HCT116 (cell line): ENCODE measurements at regions not wholly inside any gene's neighbourhood (a gene's known extent, or its start where the extent isn't known, plus 50 kb on each side); places are given as distances from the start of the nearest gene placed in this dataset.

Experiments
- ATAC-seq: fragments of 200-7000 bp; cut with Tn5 transposase; 2 replicates; pipeline ENCODE4 v1.9.1; 2020; ENCODE audit warnings: mild to moderate bottlenecking, moderate library complexity
- BruUV-seq: library from RNA; stranded (reverse); fragments of 400-500 nt; replicated peaks from 2 replicates; lab custom pipeline; 2021; lab: Mats Ljungman, UMichigan
- CTCF ChIA-PET: fragments of 300-600 bp; sonication (Branson Sonifier 250); formaldehyde crosslinking; loops from one replicate; lab custom pipeline; 2021; ENCODE audit warnings: antibody characterized with exemption; lab: Charles Lee
- POLR2A ChIA-PET: fragments of 300-600, 350-600 bp; sonication (Branson Sonifier 250); formaldehyde crosslinking; loops from one replicate; lab custom pipeline; 2021; ENCODE audit warnings: antibody characterized with exemption; lab: Charles Lee
- RAD21 ChIA-PET, 2 experiments: fragments of 300-600 bp; sonication (Branson Sonifier 250); formaldehyde crosslinking; loops; one replicate each; lab custom pipeline; 2023; ENCODE audit warnings: low total read pairs in 2 of 2; ENCODE audit not compliant: uncharacterized antibody in 2 of 2, unreplicated experiment in 2 of 2, low non-redundant PET in 1 of 2; lab: Charles Lee
- DNase-seq: peaks from one replicate; pipeline ENCODE4 v3.0.0-alpha.2; 2010; ENCODE audit warnings: low read depth, low spot score
- H2AFZ ChIP-seq: fragments of 200-600 bp; shearing (Covaris generic), sonication (generic); 2 replicates; pipeline ENCODE4 v1.6.1; 2017; ENCODE audit warnings: low read depth, mixed run types, mixed read lengths, antibody characterized with exemption, low read length; ENCODE audit not compliant: poor library complexity, severe bottlenecking
- H3K27ac ChIP-seq: 2 replicates; pipeline ENCODE4 v1.5.1; 2012; ENCODE audit warnings: low read depth, low read length
- H3K27me3 ChIP-seq: fragments of 200-600 bp; sonication (generic); 2 replicates; pipeline ENCODE4 v1.6.1; 2016; ENCODE audit warnings: mixed run types, low read length, mixed read lengths; ENCODE audit not compliant: insufficient read depth
- H3K36me3 ChIP-seq, 2 experiments: fragments of 200-500 bp in 1 of 2; fragments of 200-600 bp in 1 of 2; sonication (Bioruptor generic) in 1 of 2; sonication (generic) in 1 of 2; 2 replicates each; pipeline versions ENCODE4 v1.5.1 to v1.6.1; 2014 to 2016; ENCODE audit warnings: low read length in 2 of 2, inconsistent platforms in 1 of 2, mixed read lengths in 1 of 2, mixed run types in 1 of 2; ENCODE audit not compliant: insufficient read depth in 2 of 2, control insufficient read depth in 1 of 2
- H3K4me1 ChIP-seq, 2 experiments: fragments of 200-600 bp in 1 of 2; sonication (generic) in 1 of 2; 2 replicates each; pipeline versions ENCODE4 v1.5.1 to v1.6.1; 2012 to 2017; ENCODE audit warnings: low read length in 2 of 2, inconsistent platforms in 1 of 2, mild to moderate bottlenecking in 1 of 2, mixed read lengths in 1 of 2, mixed run types in 1 of 2, moderate library complexity in 1 of 2; ENCODE audit not compliant: insufficient read depth in 2 of 2, control insufficient read depth in 1 of 2
- H3K4me2 ChIP-seq: fragments of 200-600 bp; sonication (generic); 2 replicates; pipeline ENCODE4 v1.6.1; 2017; ENCODE audit warnings: mixed run types, low read length, mixed read lengths
- H3K4me3 ChIP-seq, 2 experiments: fragments of 200-600 bp in 1 of 2; sonication (generic) in 1 of 2; replicated peaks in 1 of 2; 2 replicates each; pipeline ENCODE4 v1.5.1; 2011 to 2016; ENCODE audit warnings: low read length in 2 of 2, control low read depth in 1 of 2, low read depth in 1 of 2, mild to moderate bottlenecking in 1 of 2, mixed read lengths in 1 of 2, mixed run types in 1 of 2
- H3K79me2 ChIP-seq: fragments of 200-600 bp; sonication (generic); 2 replicates; pipeline ENCODE4 v1.6.1; 2017; ENCODE audit warnings: mild to moderate bottlenecking, mixed run types, low read length, moderate library complexity, mixed read lengths; ENCODE audit not compliant: insufficient read depth
- H3K9ac ChIP-seq: fragments of 200-600 bp; sonication (generic); 2 replicates; pipeline ENCODE4 v1.6.1; 2016; ENCODE audit warnings: low read length, mixed read lengths
- H3K9me2 ChIP-seq: fragments of 200-600 bp; sonication (generic), shearing (Covaris generic); 2 replicates; pipeline ENCODE4 v1.6.1; 2017; ENCODE audit warnings: mixed run types, mild to moderate bottlenecking, moderate library complexity; ENCODE audit not compliant: insufficient read depth
- H3K9me3 ChIP-seq, 2 experiments: fragments of 200-500 bp in 1 of 2; fragments of 200-600 bp in 1 of 2; sonication (Bioruptor generic) in 1 of 2; sonication (generic) in 1 of 2; 2 replicates each; pipeline ENCODE4 v1.6.1; 2014 to 2017; ENCODE audit warnings: low read length in 2 of 2, mixed read lengths in 2 of 2, inconsistent platforms in 1 of 2, low read depth in 1 of 2, mild to moderate bottlenecking in 1 of 2, mixed run types in 1 of 2, moderate library complexity in 1 of 2; ENCODE audit not compliant: control insufficient read depth in 1 of 2, insufficient read depth in 1 of 2
- H4K20me1 ChIP-seq: fragments of 200-600 bp; sonication (generic), shearing (Covaris generic); 2 replicates; pipeline ENCODE4 v1.6.1; 2017; ENCODE audit warnings: mixed run types, mild to moderate bottlenecking, moderate library complexity; ENCODE audit not compliant: insufficient read depth
- CBX3 ChIP-seq: IDR thresholded peaks from 2 replicates; pipeline ENCODE4 v1.6.1; 2012; ENCODE audit warnings: low read depth
- EZH2 ChIP-seq: fragments of 200-600 bp; sonication (generic); IDR thresholded peaks from 2 replicates; pipeline ENCODE4 v1.6.1; 2017; ENCODE audit warnings: antibody characterized with exemption, mixed run types
- EZH2phosphoT487 ChIP-seq: fragments of 200-600 bp; IDR thresholded peaks from 2 replicates; pipeline ENCODE4 v1.6.1; 2018; ENCODE audit warnings: antibody characterized with exemption, borderline replicate concordance
- FOSL1 ChIP-seq: IDR thresholded peaks from 2 replicates; pipeline ENCODE4 v1.6.1; 2012; ENCODE audit warnings: low read depth
- POLR2A ChIP-seq: IDR thresholded peaks from 2 replicates; pipeline ENCODE4 v1.7.0; 2011; ENCODE audit warnings: borderline replicate concordance; ENCODE audit not compliant: insufficient read depth, insufficient read length; ENCODE audit errors: extremely low read depth
- POLR2AphosphoS5 ChIP-seq: IDR thresholded peaks from 2 replicates; pipeline ENCODE4 v1.6.1; 2011; ENCODE audit warnings: mild to moderate bottlenecking, low read depth, low read length, moderate library complexity
- SIN3A ChIP-seq: IDR thresholded peaks from 2 replicates; pipeline ENCODE4 v1.6.1; 2012; ENCODE audit warnings: low read depth
- SRF ChIP-seq: IDR thresholded peaks from 2 replicates; pipeline ENCODE4 v1.6.1; 2012; ENCODE audit warnings: low read depth
- TCF7L2 ChIP-seq: IDR thresholded peaks from 2 replicates; pipeline ENCODE4 v1.7.0; 2011; ENCODE audit warnings: borderline replicate concordance, inconsistent platforms; ENCODE audit not compliant: insufficient read depth, insufficient read length; ENCODE audit errors: extremely low read depth
- YY1 ChIP-seq: IDR thresholded peaks from 2 replicates; pipeline ENCODE4 v1.6.1; 2011; ENCODE audit warnings: low read length, low read depth, moderate library complexity, mild to moderate bottlenecking; ENCODE audit not compliant: insufficient replicate concordance; ENCODE audit errors: extremely low read depth
- ZFX ChIP-seq: fragments of 450-650 bp; IDR thresholded peaks from 2 replicates; pipeline ENCODE4 v1.6.1; 2017
- ZNF274 ChIP-seq: fragments of 200-500 bp; sonication (Bioruptor generic); IDR thresholded peaks from 2 replicates; pipeline ENCODE4 v1.6.1; 2014; ENCODE audit warnings: mild to moderate bottlenecking, low read depth, low read length, inconsistent platforms
- intact Hi-C: fragments of 100-400 bp; cut with micrococcal nuclease; formaldehyde crosslinking; loops from 2 replicates; pipeline ENCODE4 v1.10.0; 2022
- TF ChIP-seq, protein P1 (sequence below): IDR thresholded peaks from 2 replicates; pipeline ENCODE4 v1.6.1; 2012; ENCODE audit warnings: low read depth
- TF ChIP-seq, protein P2 (sequence below): IDR thresholded peaks from 2 replicates; pipeline ENCODE4 v1.6.1; 2012
- TF ChIP-seq, protein P3 (sequence below), 3 experiments: fragments of 200-600 bp in 1 of 3; sonication (generic) in 1 of 3; IDR thresholded peaks in 2 of 3; conservative IDR thresholded peaks in 1 of 3; 2 replicates each; pipeline ENCODE4 v1.5.1; 2012 to 2017; ENCODE audit warnings: low read depth in 2 of 3, low read length in 2 of 3, antibody characterized with exemption in 1 of 3, borderline replicate concordance in 1 of 3, control low read depth in 1 of 3, mild to moderate bottlenecking in 1 of 3, mixed read lengths in 1 of 3, mixed run types in 1 of 3, moderate library complexity in 1 of 3; ENCODE audit not compliant: insufficient read depth in 1 of 3

DNA sequence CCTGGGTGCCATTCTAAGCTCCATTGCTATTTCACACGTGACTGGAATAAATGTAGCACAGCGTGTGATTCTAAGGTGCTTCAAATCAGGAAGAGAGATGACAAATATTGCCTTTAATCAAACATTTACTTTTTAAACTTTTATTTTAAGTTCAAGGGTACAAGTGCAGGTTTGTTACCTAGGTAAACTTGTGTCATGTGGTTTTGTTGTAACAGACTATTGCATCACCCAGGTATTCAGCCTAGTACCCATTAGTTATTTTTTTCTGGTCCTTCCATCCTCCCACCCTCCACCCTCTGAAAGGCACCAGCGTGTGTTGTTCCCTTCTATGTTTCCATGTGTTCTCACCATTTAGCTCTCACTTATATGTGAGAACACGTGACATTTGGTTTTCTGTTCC lies 510.8 kb downstream of the PLOD2 start:
- Histone ChIP-seq H3K9me3 (no peaks in the 10 kb centered on the region), H4K20me1 (no peaks in the 10 kb centered on the region), H3K27ac (no peak overlapping the region), H3K4me1 (no peaks in the 10 kb centered on the region), H3K4me3 (no peak overlapping the region), H3K79me2 (no peaks in the 10 kb centered on the region), H2AFZ (no peak overlapping the region), H3K36me3 (no peaks in the 10 kb centered on the region), H3K9me2 (no peaks in the 10 kb centered on the region), H3K27me3 (no peaks in the 10 kb centered on the region), H3K4me2 (no peak overlapping the region), H3K9ac (no peak overlapping the region)
- ATAC-seq = no peak
- RAD21 ChIA-PET = no interaction called here
- DNase-seq = no peak
- CTCF ChIA-PET = no interaction called here
- BruUV-seq = no TSS peak
- intact Hi-C loops = no loop called here
- TF ChIP-seq SRF (no peak), SIN3A (no peak), POLR2AphosphoS5 (no peak), EZH2 (no peak), ZNF274 (no peak)
- TF ChIP-seq, protein P1, sequence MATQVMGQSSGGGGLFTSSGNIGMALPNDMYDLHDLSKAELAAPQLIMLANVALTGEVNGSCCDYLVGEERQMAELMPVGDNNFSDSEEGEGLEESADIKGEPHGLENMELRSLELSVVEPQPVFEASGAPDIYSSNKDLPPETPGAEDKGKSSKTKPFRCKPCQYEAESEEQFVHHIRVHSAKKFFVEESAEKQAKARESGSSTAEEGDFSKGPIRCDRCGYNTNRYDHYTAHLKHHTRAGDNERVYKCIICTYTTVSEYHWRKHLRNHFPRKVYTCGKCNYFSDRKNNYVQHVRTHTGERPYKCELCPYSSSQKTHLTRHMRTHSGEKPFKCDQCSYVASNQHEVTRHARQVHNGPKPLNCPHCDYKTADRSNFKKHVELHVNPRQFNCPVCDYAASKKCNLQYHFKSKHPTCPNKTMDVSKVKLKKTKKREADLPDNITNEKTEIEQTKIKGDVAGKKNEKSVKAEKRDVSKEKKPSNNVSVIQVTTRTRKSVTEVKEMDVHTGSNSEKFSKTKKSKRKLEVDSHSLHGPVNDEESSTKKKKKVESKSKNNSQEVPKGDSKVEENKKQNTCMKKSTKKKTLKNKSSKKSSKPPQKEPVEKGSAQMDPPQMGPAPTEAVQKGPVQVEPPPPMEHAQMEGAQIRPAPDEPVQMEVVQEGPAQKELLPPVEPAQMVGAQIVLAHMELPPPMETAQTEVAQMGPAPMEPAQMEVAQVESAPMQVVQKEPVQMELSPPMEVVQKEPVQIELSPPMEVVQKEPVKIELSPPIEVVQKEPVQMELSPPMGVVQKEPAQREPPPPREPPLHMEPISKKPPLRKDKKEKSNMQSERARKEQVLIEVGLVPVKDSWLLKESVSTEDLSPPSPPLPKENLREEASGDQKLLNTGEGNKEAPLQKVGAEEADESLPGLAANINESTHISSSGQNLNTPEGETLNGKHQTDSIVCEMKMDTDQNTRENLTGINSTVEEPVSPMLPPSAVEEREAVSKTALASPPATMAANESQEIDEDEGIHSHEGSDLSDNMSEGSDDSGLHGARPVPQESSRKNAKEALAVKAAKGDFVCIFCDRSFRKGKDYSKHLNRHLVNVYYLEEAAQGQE = no peak
- TF ChIP-seq, protein P2, sequence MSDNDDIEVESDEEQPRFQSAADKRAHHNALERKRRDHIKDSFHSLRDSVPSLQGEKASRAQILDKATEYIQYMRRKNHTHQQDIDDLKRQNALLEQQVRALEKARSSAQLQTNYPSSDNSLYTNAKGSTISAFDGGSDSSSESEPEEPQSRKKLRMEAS = no peak
- POLR2A ChIA-PET = no interaction called here

DNA sequence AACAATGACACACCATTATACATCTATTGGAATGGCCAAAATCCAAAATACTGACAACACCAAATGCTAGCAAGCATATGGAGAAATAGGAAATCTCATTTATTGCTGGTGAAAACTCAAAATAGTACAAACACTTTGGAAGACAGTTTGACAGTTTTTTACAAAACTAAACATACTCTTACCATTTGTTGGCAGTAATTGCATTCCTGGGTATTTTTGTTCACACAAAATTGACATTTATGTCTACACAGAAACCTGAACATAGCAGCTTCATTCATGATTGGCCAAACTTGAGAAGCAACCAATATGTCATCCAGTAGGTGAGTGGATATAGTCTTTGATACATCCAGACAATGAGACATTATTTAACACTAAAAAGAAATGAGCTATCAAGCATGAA lies 489.9 kb downstream of the PLOD2 start:
- Histone ChIP-seq H3K4me3 (no peak overlapping the region), H3K4me2 (no peak overlapping the region), H2AFZ (no peak overlapping the region), H3K4me1 (no peaks in the 10 kb centered on the region), H3K27me3 (no peaks in the 10 kb centered on the region), H3K36me3 (no peaks in the 10 kb centered on the region), H3K27ac (no peak overlapping the region), H3K79me2 (no peaks in the 10 kb centered on the region), H3K9me2 (no peaks in the 10 kb centered on the region), H4K20me1 (no peaks in the 10 kb centered on the region), H3K9me3 (no peaks in the 10 kb centered on the region), H3K9ac (no peak overlapping the region)
- CTCF ChIA-PET = no interaction called here
- POLR2A ChIA-PET = no interaction called here
- RAD21 ChIA-PET = no interaction called here
- ATAC-seq = no peak
- BruUV-seq = no TSS peak
- intact Hi-C loops = no loop called here
- no peak for DNase-seq
- TF ChIP-seq SRF (no peak), ZFX (no peak), SIN3A (no peak), CBX3 (no peak), TCF7L2 (no peak), EZH2phosphoT487 (no peak), POLR2A (no peak), YY1 (no peak), ZNF274 (no peak), FOSL1 (no peak)
- TF ChIP-seq, protein P2 = no peak
- TF ChIP-seq, protein P3, sequence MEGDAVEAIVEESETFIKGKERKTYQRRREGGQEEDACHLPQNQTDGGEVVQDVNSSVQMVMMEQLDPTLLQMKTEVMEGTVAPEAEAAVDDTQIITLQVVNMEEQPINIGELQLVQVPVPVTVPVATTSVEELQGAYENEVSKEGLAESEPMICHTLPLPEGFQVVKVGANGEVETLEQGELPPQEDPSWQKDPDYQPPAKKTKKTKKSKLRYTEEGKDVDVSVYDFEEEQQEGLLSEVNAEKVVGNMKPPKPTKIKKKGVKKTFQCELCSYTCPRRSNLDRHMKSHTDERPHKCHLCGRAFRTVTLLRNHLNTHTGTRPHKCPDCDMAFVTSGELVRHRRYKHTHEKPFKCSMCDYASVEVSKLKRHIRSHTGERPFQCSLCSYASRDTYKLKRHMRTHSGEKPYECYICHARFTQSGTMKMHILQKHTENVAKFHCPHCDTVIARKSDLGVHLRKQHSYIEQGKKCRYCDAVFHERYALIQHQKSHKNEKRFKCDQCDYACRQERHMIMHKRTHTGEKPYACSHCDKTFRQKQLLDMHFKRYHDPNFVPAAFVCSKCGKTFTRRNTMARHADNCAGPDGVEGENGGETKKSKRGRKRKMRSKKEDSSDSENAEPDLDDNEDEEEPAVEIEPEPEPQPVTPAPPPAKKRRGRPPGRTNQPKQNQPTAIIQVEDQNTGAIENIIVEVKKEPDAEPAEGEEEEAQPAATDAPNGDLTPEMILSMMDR (IDR thresholded peaks at IDR 0.05 in 2 of 3, conservative IDR thresholded peaks at IDR 0.05 in 1 of 3; ENCODE audit: borderline replicate concordance in 1 of 3, insufficient read depth in 1 of 3, low read depth in 2 of 3, low read length in 2 of 3) = no peak
